ENCODE measurements at regions not wholly inside any gene's neighbourhood (a gene's known extent, or its start where the extent isn't known, plus 50 kb on each side); places are given as distances from the start of the nearest gene placed in this dataset.

DNA sequence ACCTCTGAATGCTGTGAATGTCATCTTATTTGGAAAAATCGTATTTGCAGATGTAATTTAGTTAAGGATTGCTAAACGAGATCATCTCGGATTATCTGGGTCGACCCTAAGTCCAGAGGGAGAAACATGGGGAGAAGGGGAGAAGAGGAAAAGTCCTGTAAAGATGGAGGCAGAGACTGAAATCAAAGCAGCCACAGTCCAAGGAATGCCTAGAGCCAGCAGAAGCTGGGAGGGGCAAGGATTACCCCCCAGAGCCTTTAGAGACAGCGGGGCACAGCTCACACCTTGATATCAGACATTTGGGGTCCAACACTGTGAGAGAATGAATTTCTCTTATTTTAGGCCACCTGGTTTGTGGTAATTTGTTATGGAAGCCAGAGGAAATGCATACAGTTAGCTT is 104.9 kb upstream of the YPEL5 start:
- TF ChIP-seq, protein P1, sequence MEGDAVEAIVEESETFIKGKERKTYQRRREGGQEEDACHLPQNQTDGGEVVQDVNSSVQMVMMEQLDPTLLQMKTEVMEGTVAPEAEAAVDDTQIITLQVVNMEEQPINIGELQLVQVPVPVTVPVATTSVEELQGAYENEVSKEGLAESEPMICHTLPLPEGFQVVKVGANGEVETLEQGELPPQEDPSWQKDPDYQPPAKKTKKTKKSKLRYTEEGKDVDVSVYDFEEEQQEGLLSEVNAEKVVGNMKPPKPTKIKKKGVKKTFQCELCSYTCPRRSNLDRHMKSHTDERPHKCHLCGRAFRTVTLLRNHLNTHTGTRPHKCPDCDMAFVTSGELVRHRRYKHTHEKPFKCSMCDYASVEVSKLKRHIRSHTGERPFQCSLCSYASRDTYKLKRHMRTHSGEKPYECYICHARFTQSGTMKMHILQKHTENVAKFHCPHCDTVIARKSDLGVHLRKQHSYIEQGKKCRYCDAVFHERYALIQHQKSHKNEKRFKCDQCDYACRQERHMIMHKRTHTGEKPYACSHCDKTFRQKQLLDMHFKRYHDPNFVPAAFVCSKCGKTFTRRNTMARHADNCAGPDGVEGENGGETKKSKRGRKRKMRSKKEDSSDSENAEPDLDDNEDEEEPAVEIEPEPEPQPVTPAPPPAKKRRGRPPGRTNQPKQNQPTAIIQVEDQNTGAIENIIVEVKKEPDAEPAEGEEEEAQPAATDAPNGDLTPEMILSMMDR (IDR thresholded peaks at IDR 0.05) = no peak
- TF ChIP-seq POLR2A (IDR thresholded peaks at IDR 0.05) = no peak

Measured in tibial nerve (tissue), 3 donors.